ENCODE measurements at regions not wholly inside any gene's neighbourhood (a gene's known extent, or its start where the extent isn't known, plus 50 kb on each side); places are given as distances from the start of the nearest gene placed in this dataset.

- TF ChIP-seq CTCF (conservative IDR thresholded peaks at IDR 0.05; ENCODE audit: low read depth, low read length) (no peak), CEBPB (IDR thresholded peaks at IDR 0.05; ENCODE audit: low read depth, low read length) (no peak), USF2 (IDR thresholded peaks at IDR 0.05; ENCODE audit: low read depth, low read length) (no peak), RAD21 (IDR thresholded peaks at IDR 0.05; ENCODE audit: low read length) (no peak)
Observed at GRCh38 chr14:27190296-27190695, 592.5 kb upstream of the NOVA1 start.

Measured in IMR-90 (cell line).